GM18873 (cell line): ENCODE measurements at regions not wholly inside any gene's neighbourhood (a gene's known extent, or its start where the extent isn't known, plus 50 kb on each side); places are given as distances from the start of the nearest gene placed in this dataset.

ENCODE experiments used
- ATAC-seq: cut with Tn5 transposase; IDR thresholded peaks from one replicate; pipeline ENCODE4 v1.9.1; 2021; ENCODE audit warnings: mild to moderate bottlenecking, moderate library complexity, moderate number of reproducible peaks; ENCODE audit not compliant: unreplicated experiment, low FRiP score

- no peak for ATAC-seq
Observed at GRCh38 chr15:81987628-81988027, 58.2 kb downstream of the MEX3B start.

- ATAC-seq, result no peak
Observed at GRCh38 chr15:81983497-81983896, 62.3 kb downstream of the MEX3B start.

GRCh38 chr15:81982808-81983207 lies 63.0 kb downstream of the MEX3B start:
- no peak for ATAC-seq

DNA sequence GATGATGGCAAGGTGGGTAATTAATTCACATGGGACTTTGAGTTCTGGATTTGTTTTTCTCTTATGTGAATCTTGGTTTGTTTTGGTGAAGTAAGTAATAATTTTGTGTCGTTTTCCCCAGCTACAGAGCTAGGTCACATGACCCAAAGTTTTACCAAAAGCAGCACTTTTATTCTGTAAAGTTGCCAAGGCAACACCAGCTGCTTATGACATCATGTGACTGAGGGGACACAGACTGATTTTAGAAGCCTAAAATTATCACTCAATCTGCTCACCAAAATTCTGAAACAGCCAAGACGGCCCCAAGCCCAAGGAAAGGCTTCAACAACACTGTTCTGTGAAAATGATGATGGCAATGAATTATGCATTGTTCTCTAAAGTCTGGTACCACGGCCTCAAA lies 63.9 kb downstream of the MEX3B start:
- ATAC-seq, result no peak

DNA sequence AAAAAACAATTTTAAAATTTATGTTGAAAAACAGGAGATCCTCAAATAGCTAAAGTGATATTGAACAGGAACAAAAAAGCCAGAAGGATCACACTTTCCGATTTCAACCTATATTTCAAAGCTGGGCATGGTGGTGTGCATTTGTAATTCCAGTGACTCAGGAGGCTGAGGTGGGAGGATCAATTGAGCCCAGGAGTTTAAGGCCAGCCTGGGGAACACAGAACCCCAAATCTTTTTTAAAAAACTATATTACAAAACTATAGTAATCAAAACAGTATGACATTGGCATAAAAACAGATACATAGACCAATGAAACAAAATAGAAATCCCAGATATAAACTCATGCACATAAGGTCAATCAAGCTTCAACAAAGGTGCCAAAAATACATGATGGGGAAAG lies 68.4 kb downstream of the MEX3B start:
- no peak for ATAC-seq

GRCh38 chr15:81968691-81969090 lies 77.1 kb downstream of the MEX3B start:
- no peak for ATAC-seq

GRCh38 chr15:81966631-81967030 lies 79.2 kb downstream of the MEX3B start:
- ATAC-seq, result no peak

DNA sequence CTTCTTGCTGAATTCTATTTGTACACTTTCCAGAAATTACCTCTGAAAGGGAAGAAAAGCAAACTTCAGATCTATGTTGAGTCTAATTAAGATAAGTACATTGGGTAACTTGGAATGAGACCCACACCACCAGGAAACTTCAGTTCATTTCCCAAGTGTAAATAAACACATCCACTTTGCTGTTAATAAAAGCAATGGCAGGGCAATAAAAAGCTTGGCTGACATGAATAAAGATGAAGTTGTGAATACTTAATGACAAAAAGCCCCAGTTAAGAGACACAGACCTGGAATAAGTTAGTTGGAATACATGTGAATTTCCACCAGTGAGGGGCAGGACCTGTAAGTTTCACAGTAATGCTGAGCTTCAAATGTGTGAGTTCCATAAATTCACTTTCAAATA lies 83.3 kb downstream of the MEX3B start:
- no peak for ATAC-seq

DNA sequence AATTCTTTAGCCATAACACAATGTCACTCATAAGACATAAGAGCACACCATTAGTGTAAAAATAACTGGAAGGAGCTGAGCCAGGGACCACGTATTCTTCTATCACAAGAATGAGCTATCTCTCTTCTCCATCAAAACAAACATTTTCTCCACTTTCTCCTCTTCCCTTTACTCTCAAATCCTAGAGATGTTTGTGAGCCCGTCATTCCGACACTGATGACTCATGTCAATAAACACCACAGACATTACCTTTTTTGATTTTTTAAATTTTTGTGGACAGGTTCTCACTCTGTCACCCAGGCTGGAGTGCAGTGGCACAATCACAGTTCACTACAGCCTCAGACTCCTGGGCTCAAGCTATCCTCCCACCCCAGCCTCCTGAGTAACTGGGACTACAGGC lies 86.6 kb downstream of the MEX3B start:
- no peak for ATAC-seq

DNA sequence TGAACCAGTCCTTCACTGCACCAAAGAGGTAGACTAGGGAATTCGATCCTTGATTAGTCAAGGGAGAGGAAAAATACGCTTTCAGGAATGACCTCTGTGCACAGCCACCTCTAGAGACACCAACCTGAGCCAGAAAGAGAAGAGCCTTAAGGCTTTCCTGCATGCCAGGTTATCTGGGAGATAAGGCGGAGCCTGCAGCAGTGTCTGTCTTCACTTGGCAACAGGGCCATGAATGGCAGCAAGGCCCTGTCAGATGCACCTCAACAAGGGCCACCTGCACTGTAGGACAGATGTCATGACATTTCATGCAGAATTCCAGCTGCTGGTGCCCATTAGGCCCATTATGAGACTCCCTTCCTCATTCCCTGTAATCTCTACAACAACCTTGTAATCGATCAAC lies 88.1 kb downstream of the MEX3B start:
- ATAC-seq, result no peak

DNA sequence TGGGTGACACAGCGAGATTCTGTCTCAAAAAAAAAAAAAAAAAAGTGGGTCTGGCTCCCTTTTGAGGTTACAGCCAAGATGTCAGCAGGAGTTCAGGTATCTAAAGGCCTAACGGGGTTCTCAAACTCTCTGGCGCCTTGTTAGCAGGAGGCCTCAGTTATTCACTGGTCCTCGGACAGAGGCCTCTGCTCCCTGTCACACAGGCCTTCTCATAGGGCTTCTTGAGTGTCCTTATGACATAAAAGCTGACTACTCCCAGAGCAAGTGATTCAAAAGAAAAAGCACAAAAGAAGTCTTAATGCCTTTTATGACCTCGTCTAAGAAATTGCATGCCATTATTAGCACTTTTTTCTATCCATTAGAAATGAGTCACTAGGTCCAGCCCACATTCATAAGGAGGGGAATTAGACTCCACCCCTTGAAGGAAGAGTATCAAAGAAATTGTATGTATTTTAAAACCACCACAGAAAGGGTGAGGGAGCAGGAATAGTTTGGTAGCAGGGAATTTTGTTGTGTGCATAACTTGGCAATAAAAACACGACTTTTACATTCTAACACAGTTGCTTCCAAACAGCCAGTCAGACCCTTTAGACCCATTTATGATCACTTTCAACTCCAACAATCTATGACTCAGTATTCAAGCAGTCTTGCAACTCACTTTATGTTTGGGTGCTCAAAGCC lies 90.3 kb downstream of the MEX3B start:
- ATAC-seq, result no peak

GRCh38 chr15:81954158-81954783 lies 91.5 kb downstream of the MEX3B start:
- no peak for ATAC-seq

DNA sequence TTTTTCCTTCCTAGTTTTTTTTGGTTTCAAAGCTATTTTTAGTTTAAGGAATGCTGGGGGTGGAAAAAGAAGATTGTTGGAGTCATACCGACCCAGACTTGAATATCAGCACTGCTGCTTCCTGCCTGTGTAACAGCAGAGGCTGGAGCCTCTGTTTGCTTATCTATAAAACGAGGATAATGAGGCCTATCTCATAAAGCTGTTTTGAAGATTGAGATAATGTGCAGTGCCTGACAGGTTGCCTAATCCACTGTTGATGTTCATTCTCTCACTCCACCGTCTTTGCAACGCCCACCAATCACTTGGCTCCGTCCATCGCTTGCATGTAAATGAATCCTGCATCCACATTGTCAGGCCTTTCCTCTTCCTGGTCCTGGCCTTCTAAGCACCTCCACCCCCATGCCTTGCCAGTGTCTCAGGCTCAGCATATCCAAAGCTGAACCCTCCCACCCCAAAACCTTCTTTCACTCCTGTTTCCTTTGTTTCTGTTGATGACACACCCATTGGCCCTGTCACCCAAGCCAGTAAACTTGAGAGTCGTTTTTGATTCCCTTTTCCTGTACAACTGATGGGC lies 94.9 kb downstream of the MEX3B start:
- no peak for ATAC-seq

DNA sequence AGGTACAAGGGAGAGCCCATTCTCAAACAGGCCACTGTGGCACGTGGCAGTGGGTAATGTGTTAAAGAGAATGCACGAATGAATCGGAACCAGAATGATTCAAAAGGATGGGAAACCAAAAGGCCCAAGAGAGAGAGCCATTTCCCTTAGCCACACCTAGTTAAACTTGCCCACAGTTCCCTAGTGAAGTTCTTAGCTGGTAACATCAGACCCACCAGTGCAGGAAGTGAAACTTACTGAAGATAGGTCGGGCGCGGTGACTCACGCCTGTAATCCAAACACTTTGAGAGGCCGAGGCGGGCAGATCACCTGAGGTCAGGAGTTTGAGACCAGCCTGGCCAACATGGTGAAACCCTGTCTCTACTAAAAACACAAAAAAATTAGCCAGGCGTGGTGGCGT lies 97.1 kb downstream of the MEX3B start:
- no peak for ATAC-seq

DNA sequence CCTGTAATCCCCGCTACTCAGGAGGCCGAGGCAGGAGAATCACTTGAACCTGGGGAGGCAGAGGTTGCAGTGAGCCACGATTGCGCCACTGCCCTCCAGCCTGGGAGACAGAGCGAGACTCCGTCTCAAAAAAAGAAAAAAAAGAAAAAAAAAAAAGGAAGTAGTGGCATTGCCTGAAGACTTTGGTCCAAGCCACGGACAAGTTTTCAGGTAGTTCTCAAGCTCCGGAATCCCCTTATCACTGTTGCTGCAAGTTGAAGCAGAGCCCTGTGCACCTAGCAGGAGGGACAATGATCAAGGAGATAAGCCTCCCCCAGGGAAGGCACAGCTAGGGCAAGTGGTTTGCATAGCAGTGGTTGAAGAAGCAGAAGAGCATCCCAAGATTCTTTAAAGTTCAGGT lies 97.6 kb downstream of the MEX3B start:
- no peak for ATAC-seq

- ATAC-seq, result no peak
Observed at GRCh38 chr15:81947548-81947947, 98.3 kb downstream of the MEX3B start.

- ATAC-seq, result no peak
Observed at GRCh38 chr15:81945014-81945615, 100.7 kb downstream of the MEX3B start.

DNA sequence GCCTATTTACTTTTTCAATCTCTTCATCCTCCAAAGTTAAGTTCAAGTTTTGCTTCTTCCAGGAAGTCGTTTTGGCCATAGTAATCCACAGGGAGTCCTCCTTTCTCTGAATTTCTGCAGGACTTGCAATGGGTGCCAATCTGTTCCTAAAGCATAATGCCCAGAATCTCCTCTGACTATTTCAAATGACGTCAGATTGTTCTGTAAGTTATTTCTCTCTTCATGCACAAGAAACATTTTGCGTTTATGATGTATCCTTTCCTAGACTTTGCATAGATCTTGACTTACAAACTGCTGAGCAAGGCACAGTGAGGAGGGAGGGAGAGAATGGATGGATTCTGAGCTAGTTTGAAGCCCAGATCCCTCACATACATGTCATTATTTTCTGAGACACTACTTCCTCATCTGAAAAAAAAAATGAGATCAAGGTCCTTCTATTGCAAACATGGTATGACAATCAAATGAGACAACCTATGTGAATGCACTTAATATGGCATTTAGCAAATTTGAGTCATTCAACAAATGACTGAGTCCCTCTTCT lies 103.1 kb downstream of the MEX3B start:
- ATAC-seq, result no peak

GRCh38 chr15:81942157-81942556 lies 103.7 kb downstream of the MEX3B start:
- no peak for ATAC-seq

DNA sequence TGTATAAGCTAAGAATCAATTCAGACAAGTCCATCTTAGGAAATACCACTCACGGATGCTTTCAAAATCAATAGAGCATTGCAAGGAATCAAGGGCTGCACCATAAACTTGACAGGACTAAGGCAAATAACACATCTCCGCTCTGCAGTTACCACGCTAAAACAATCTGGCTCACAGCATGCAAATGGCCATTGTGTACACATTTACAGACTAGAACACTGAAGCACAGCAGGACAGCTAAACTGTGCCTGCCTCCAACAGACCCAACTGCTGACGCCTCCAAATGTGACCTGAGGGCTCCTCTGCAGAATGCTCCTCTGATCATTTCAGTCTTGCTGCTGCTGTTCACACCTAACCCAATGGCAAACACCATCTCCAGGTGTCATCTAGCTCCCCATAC lies 104.3 kb downstream of the MEX3B start:
- no peak for ATAC-seq
